Fibroblast of lung (primary cell): ENCODE measurements at regions not wholly inside any gene's neighbourhood (a gene's known extent, or its start where the extent isn't known, plus 50 kb on each side); places are given as distances from the start of the nearest gene placed in this dataset.

Experiments
- DNase-seq, 2 donors: peaks; one replicate each; pipeline versions ENCODE4 v3.0.0 to v3.0.0-alpha.2; 2010; ENCODE audit warnings: low read depth in 2 of 2
- H2AFZ ChIP-seq: 2 replicates; pipeline ENCODE4 v1.5.1; 2012; ENCODE audit warnings: low read length, control low read depth, inconsistent platforms
- H3K27ac ChIP-seq: 2 replicates; pipeline ENCODE4 v1.5.1; 2011; ENCODE audit warnings: low read length, control low read depth; ENCODE audit not compliant: insufficient read depth
- H3K27me3 ChIP-seq: 2 replicates; pipeline ENCODE4 v1.5.1; 2011; ENCODE audit warnings: mild to moderate bottlenecking, low read length; ENCODE audit not compliant: control insufficient read depth, insufficient read depth
- H3K36me3 ChIP-seq: 2 replicates; pipeline ENCODE4 v1.5.1; 2011; ENCODE audit warnings: low read length; ENCODE audit not compliant: control insufficient read depth, insufficient read depth
- H3K4me1 ChIP-seq: 2 replicates; pipeline ENCODE4 v1.5.1; 2011; ENCODE audit warnings: low read length; ENCODE audit not compliant: control insufficient read depth, insufficient read depth; ENCODE audit errors: extremely low read depth
- H3K4me2 ChIP-seq: 2 replicates; pipeline ENCODE4 v1.5.1; 2011; ENCODE audit warnings: low read length, control low read depth; ENCODE audit not compliant: insufficient read depth; ENCODE audit errors: extremely low read depth
- H3K4me3 ChIP-seq, 4 experiments: fragments of 200-600 bp in 1 of 4; sonication (generic) in 1 of 4; replicated peaks in 1 of 4; 2 replicates each; pipeline ENCODE4 v1.5.1; 2011 to 2016; ENCODE audit warnings: low read length in 4 of 4, low read depth in 3 of 4, mild to moderate bottlenecking in 3 of 4, control low read depth in 2 of 4, inconsistent platforms in 1 of 4, mixed read lengths in 1 of 4; ENCODE audit not compliant: insufficient read depth in 1 of 4; ENCODE audit errors: control extremely low read depth in 1 of 4
- H3K79me2 ChIP-seq: 2 replicates; pipeline ENCODE4 v1.5.1; 2012; ENCODE audit warnings: mild to moderate bottlenecking, low read length, inconsistent platforms; ENCODE audit not compliant: control insufficient read depth, insufficient read depth
- H3K9ac ChIP-seq: 2 replicates; pipeline ENCODE4 v1.5.1; 2011; ENCODE audit warnings: mild to moderate bottlenecking, low read length, control low read depth; ENCODE audit not compliant: insufficient read depth
- H3K9me3 ChIP-seq: 2 replicates; pipeline ENCODE4 v1.5.1; 2012; ENCODE audit warnings: low read depth, low read length; ENCODE audit not compliant: control insufficient read depth, insufficient read depth
- H4K20me1 ChIP-seq: 2 replicates; pipeline ENCODE4 v1.5.1; 2011; ENCODE audit warnings: low read length; ENCODE audit not compliant: control insufficient read depth, insufficient read depth; ENCODE audit errors: extremely low read depth
- CTCF ChIP-seq, 2 donors: IDR thresholded peaks in 1 of 2; conservative IDR thresholded peaks in 1 of 2; 1 replicate in 1 of 2; 2 replicates in 1 of 2; pipeline ENCODE4 v1.5.1; 2011 to 2012; ENCODE audit warnings: low read length in 2 of 2, control low read depth in 1 of 2, inconsistent platforms in 1 of 2, low read depth in 1 of 2, mild to moderate bottlenecking in 1 of 2
- EZH2 ChIP-seq: IDR thresholded peaks from 2 replicates; pipeline ENCODE4 v1.5.1; 2012; ENCODE audit warnings: low read length, control low read depth, mild to moderate bottlenecking; ENCODE audit errors: missing control alignments

GRCh38 chr18:22342625-22343024, 75.1 kb downstream of the CTAGE1 start:
- DNase-seq, result peak; percentile 65 to 97
- no peaks in the 10 kb centered on the region for H3K9me3 ChIP-seq
- no peak overlapping the region for H2AFZ ChIP-seq
- H3K4me3 ChIP-seq, result no peak overlapping the region
- H3K9ac ChIP-seq, result no peak overlapping the region
- H3K36me3 ChIP-seq, result no peaks in the 10 kb centered on the region
- peaks cover 2% of the 10 kb centered on the region for H3K27me3 ChIP-seq
- H3K4me1 ChIP-seq, result no peaks in the 10 kb centered on the region
- no peak overlapping the region for H3K4me2 ChIP-seq
- H3K79me2 ChIP-seq, result no peaks in the 10 kb centered on the region
- no peak for TF ChIP-seq CTCF (conservative IDR thresholded peaks at IDR 0.05 in 1 of 2, IDR thresholded peaks at IDR 0.05 in 1 of 2; ENCODE audit: low read depth in 1 of 2, low read length in 2 of 2)
- TF ChIP-seq EZH2, result no peak
- no peaks in the 10 kb centered on the region for H4K20me1 ChIP-seq
- H3K27ac ChIP-seq, result no peak overlapping the region

GRCh38 chr18:22340331-22340730, 77.4 kb downstream of the CTAGE1 start:
- H3K9ac ChIP-seq, result no peak overlapping the region
- H3K4me3 ChIP-seq, result no peak overlapping the region
- no peak for DNase-seq
- no peaks in the 10 kb centered on the region for H3K79me2 ChIP-seq
- no peaks in the 10 kb centered on the region for H3K36me3 ChIP-seq
- H3K27ac ChIP-seq, result no peak overlapping the region
- TF ChIP-seq CTCF (conservative IDR thresholded peaks at IDR 0.05 in 1 of 2, IDR thresholded peaks at IDR 0.05 in 1 of 2; ENCODE audit: low read depth in 1 of 2, low read length in 2 of 2) (no peak), EZH2 (no peak)
- no peaks in the 10 kb centered on the region for H4K20me1 ChIP-seq
- no peaks in the 10 kb centered on the region for H3K4me1 ChIP-seq
- H2AFZ ChIP-seq, result no peak overlapping the region
- H3K9me3 ChIP-seq, result no peaks in the 10 kb centered on the region
- H3K27me3 ChIP-seq, result peaks cover 8% of the 10 kb centered on the region
- no peak overlapping the region for H3K4me2 ChIP-seq

- H3K9me3 ChIP-seq, result no peaks in the 10 kb centered on the region
- H3K4me2 ChIP-seq, result no peak overlapping the region
- H4K20me1 ChIP-seq, result no peaks in the 10 kb centered on the region
- H3K79me2 ChIP-seq, result no peaks in the 10 kb centered on the region
- peaks cover 8% of the 10 kb centered on the region for H3K27me3 ChIP-seq
- H3K4me3 ChIP-seq, result no peak overlapping the region
- no peak for DNase-seq
- no peak overlapping the region for H2AFZ ChIP-seq
- H3K4me1 ChIP-seq, result no peaks in the 10 kb centered on the region
- no peak overlapping the region for H3K27ac ChIP-seq
- no peaks in the 10 kb centered on the region for H3K36me3 ChIP-seq
- H3K9ac ChIP-seq, result no peak overlapping the region
- no peak for TF ChIP-seq EZH2
- no peak for TF ChIP-seq CTCF (conservative IDR thresholded peaks at IDR 0.05 in 1 of 2, IDR thresholded peaks at IDR 0.05 in 1 of 2; ENCODE audit: low read depth in 1 of 2, low read length in 2 of 2)
Measured at GRCh38 chr18:22339913-22340312, 77.8 kb downstream of the CTAGE1 start.
